H1 (cell line): ENCODE measurements at regions not wholly inside any gene's neighbourhood (a gene's known extent, or its start where the extent isn't known, plus 50 kb on each side); places are given as distances from the start of the nearest gene placed in this dataset.

Source experiments
- CTCF ChIA-PET: fragments of 300-600 bp; sonication (Branson Sonifier 250); formaldehyde crosslinking; loops from one replicate; lab custom pipeline; 2021; ENCODE audit not compliant: partially characterized antibody; lab: Charles Lee
- POLR2A ChIA-PET: fragments of 300-600 bp; sonication (Branson Sonifier 250); formaldehyde crosslinking; loops from one replicate; lab custom pipeline; 2021; ENCODE audit warnings: inconsistent platforms; ENCODE audit not compliant: partially characterized antibody; lab: Charles Lee
- DNase-seq, 2 experiments: peaks; one replicate each; pipeline versions ENCODE4 v3.0.0 to v3.0.0-alpha.2; 2010 to 2022; ENCODE audit warnings: low spot score in 2 of 2, low read depth in 1 of 2, mixed read lengths in 1 of 2
- FAIRE-seq: peaks from 2 replicates; lab custom pipeline; 2011; peaks lifted over from hg19 to GRCh38; lab: Jason Lieb, UNC
- H2AFZ ChIP-seq: 2 replicates; pipeline ENCODE4 v1.8.1; 2012; ENCODE audit warnings: low read length, inconsistent platforms
- H2AK5ac ChIP-seq: 2 replicates; pipeline ENCODE4 v1.6.1; 2013; ENCODE audit warnings: low read depth, low read length
- H2BK120ac ChIP-seq: replicated peaks from 2 replicates; pipeline ENCODE3; 2013; ENCODE audit warnings: low read depth, low read length, inconsistent platforms
- H2BK12ac ChIP-seq: 2 replicates; pipeline ENCODE4 v1.6.1; 2013; ENCODE audit warnings: low read depth, low read length
- H2BK15ac ChIP-seq: 2 replicates; pipeline ENCODE4 v1.6.1; 2013; ENCODE audit warnings: low read length
- H2BK20ac ChIP-seq: 2 replicates; pipeline ENCODE4 v1.6.1; 2013; ENCODE audit warnings: low read length
- H2BK5ac ChIP-seq: 2 replicates; pipeline ENCODE4 v1.6.1; 2013; ENCODE audit warnings: low read depth, low read length
- H3K14ac ChIP-seq: 2 replicates; pipeline ENCODE4 v1.6.1; 2013; ENCODE audit warnings: inconsistent platforms; ENCODE audit not compliant: insufficient read length
- H3K18ac ChIP-seq: 2 replicates; pipeline ENCODE4 v1.6.1; 2013; ENCODE audit warnings: low read length; ENCODE audit errors: extremely low read depth
- H3K23ac ChIP-seq: 2 replicates; pipeline ENCODE4 v1.6.1; 2013; ENCODE audit warnings: inconsistent platforms; ENCODE audit not compliant: insufficient read length
- H3K23me2 ChIP-seq: 2 replicates; pipeline ENCODE4 v1.6.1; 2013; ENCODE audit warnings: low read depth, low read length
- H3K27ac ChIP-seq: 2 replicates; pipeline ENCODE4 v1.6.1; 2011; ENCODE audit warnings: low read depth, low read length, inconsistent platforms
- H3K27me3 ChIP-seq, 4 experiments: replicated peaks in 1 of 4; 1 replicate in 1 of 4; 2 replicates in 3 of 4; pipeline versions ENCODE4 v1.6.1 to v1.8.1; 2011 to 2013; ENCODE audit warnings: low read length in 3 of 4, mild to moderate bottlenecking in 3 of 4, inconsistent platforms in 2 of 4, mixed read lengths in 2 of 4, moderate library complexity in 1 of 4; ENCODE audit not compliant: control insufficient read depth in 3 of 4, insufficient read depth in 3 of 4; ENCODE audit errors: extremely low read depth in 1 of 4
- H3K36me3 ChIP-seq, 4 experiments: 2 replicates each; pipeline versions ENCODE4 v1.6.1 to v1.8.1; 2011 to 2013; ENCODE audit warnings: mild to moderate bottlenecking in 4 of 4, low read length in 3 of 4, moderate library complexity in 2 of 4, control low read depth in 1 of 4, inconsistent platforms in 1 of 4; ENCODE audit not compliant: insufficient read depth in 4 of 4, control insufficient read depth in 2 of 4
- H3K4ac ChIP-seq: replicated peaks from 2 replicates; pipeline ENCODE3; 2013; ENCODE audit warnings: low read length, low read depth, mixed read lengths, inconsistent platforms; ENCODE audit not compliant: insufficient read length
- H3K4me1 ChIP-seq, 4 experiments: replicated peaks in 1 of 4; 1 replicate in 1 of 4; 2 replicates in 3 of 4; pipeline versions ENCODE4 v1.6.1 to v1.8.1; 2011 to 2013; ENCODE audit warnings: low read length in 3 of 4, inconsistent platforms in 2 of 4, mixed read lengths in 1 of 4; ENCODE audit not compliant: insufficient read depth in 4 of 4, control insufficient read depth in 3 of 4
- H3K4me2 ChIP-seq, 2 experiments: 2 replicates each; pipeline versions ENCODE4 v1.6.1 to v1.8.1; 2011 to 2013; ENCODE audit warnings: low read depth in 2 of 2, low read length in 2 of 2, control low read depth in 1 of 2, inconsistent platforms in 1 of 2, mild to moderate bottlenecking in 1 of 2; ENCODE audit not compliant: insufficient read depth in 1 of 2
- H3K4me3 ChIP-seq, 4 experiments: fragments of 200-600, 300-600 bp in 1 of 4; sonication (generic), shearing (Covaris generic), sonication (Bioruptor Twin) in 1 of 4; 2 replicates each; pipeline versions ENCODE4 v1.5.1 to v1.8.1; 2011 to 2016; ENCODE audit warnings: low read length in 4 of 4, low read depth in 3 of 4, control low read depth in 2 of 4, inconsistent platforms in 2 of 4, mild to moderate bottlenecking in 2 of 4, mixed read lengths in 1 of 4, moderate library complexity in 1 of 4; ENCODE audit not compliant: insufficient read depth in 2 of 4; ENCODE audit errors: extremely low read depth in 1 of 4
- H3K56ac ChIP-seq: replicated peaks from 2 replicates; pipeline ENCODE3; 2013; ENCODE audit warnings: low read depth, mild to moderate bottlenecking, mixed read lengths, low read length, inconsistent platforms; ENCODE audit not compliant: insufficient read length
- H3K79me1 ChIP-seq: 2 replicates; pipeline ENCODE4 v1.6.1; 2013; ENCODE audit warnings: low read depth, low read length, control low read depth
- H3K79me2 ChIP-seq, 2 experiments: 2 replicates each; pipeline versions ENCODE4 v1.6.1 to v1.8.1; 2012 to 2013; ENCODE audit warnings: low read length in 2 of 2, mild to moderate bottlenecking in 2 of 2, inconsistent platforms in 1 of 2; ENCODE audit not compliant: insufficient read depth in 2 of 2, control insufficient read depth in 1 of 2
- H3K9ac ChIP-seq, 4 experiments: replicated peaks in 1 of 4; 1 replicate in 1 of 4; 2 replicates in 3 of 4; pipeline versions ENCODE4 v1.6.1 to v1.8.1; 2011 to 2013; ENCODE audit warnings: low read depth in 3 of 4, low read length in 3 of 4, control low read depth in 2 of 4, mild to moderate bottlenecking in 2 of 4, moderate library complexity in 2 of 4, inconsistent platforms in 1 of 4; ENCODE audit errors: extremely low read depth in 1 of 4
- H3K9me3 ChIP-seq, 2 experiments: 2 replicates each; pipeline versions ENCODE4 v1.6.1 to v1.8.1; 2012 to 2013; ENCODE audit warnings: mild to moderate bottlenecking in 2 of 2, moderate library complexity in 2 of 2, control low read depth in 1 of 2, inconsistent platforms in 1 of 2, low read depth in 1 of 2, low read length in 1 of 2, mixed read lengths in 1 of 2; ENCODE audit not compliant: insufficient read depth in 2 of 2
- H4K20me1 ChIP-seq, 2 experiments: replicated peaks in 1 of 2; 2 replicates each; pipeline versions ENCODE3 to v1.8.1; 2011 to 2013; ENCODE audit warnings: inconsistent platforms in 2 of 2, low read length in 2 of 2, mild to moderate bottlenecking in 1 of 2; ENCODE audit not compliant: insufficient read depth in 2 of 2, control insufficient read depth in 1 of 2
- H4K5ac ChIP-seq: 2 replicates; pipeline ENCODE4 v1.6.1; 2013; ENCODE audit warnings: low read length, low read depth, mixed read lengths, inconsistent platforms; ENCODE audit not compliant: insufficient read length
- H4K8ac ChIP-seq: 2 replicates; pipeline ENCODE4 v1.8.0; 2013; ENCODE audit warnings: mild to moderate bottlenecking, moderate library complexity, low read length, inconsistent platforms; ENCODE audit not compliant: insufficient read depth; ENCODE audit errors: extremely low read depth
- H4K91ac ChIP-seq: replicated peaks from 2 replicates; pipeline ENCODE3; 2013; ENCODE audit warnings: low read length, mixed read lengths, inconsistent platforms; ENCODE audit not compliant: insufficient read length
- BCL11A ChIP-seq, 2 experiments: IDR thresholded peaks; one replicate each; pipeline ENCODE4 v1.6.1; 2011; ENCODE audit warnings: low read depth in 2 of 2, low read length in 2 of 2, mild to moderate bottlenecking in 2 of 2
- MAX ChIP-seq: IDR thresholded peaks from 2 replicates; pipeline ENCODE4 v1.6.1; 2012; ENCODE audit warnings: inconsistent platforms
- NANOG ChIP-seq: IDR thresholded peaks from 2 replicates; pipeline ENCODE4 v1.6.1; 2011; ENCODE audit warnings: low read length, low read depth, mild to moderate bottlenecking, inconsistent platforms; ENCODE audit not compliant: insufficient read depth, poor library complexity, severe bottlenecking
- RNF2 ChIP-seq: fragments of 200-900, 300-1000 bp; sonication (generic); IDR thresholded peaks from 2 replicates; pipeline ENCODE4 v1.7.1; 2016; ENCODE audit warnings: borderline replicate concordance, low read depth, mild to moderate bottlenecking, antibody characterized with exemption, low read length; ENCODE audit not compliant: poor library complexity, severe bottlenecking; ENCODE audit errors: missing control alignments
- SIN3A ChIP-seq, 2 experiments: IDR thresholded peaks in 1 of 2; conservative IDR thresholded peaks in 1 of 2; 2 replicates each; pipeline ENCODE4 v1.6.1; 2011 to 2012; ENCODE audit warnings: low read length in 2 of 2, improper control_type of control experiment in 1 of 2, low read depth in 1 of 2, mild to moderate bottlenecking in 1 of 2
- TAF1 ChIP-seq: IDR thresholded peaks from 2 replicates; pipeline ENCODE4 v1.6.1; 2011; ENCODE audit warnings: mild to moderate bottlenecking, low read depth, low read length
- WGBS, 2 experiments: shearing (Covaris generic) in 1 of 2; methylation state at CpG; one replicate each; pipeline versions ENCODE4 v1.1.6 to v1.1.7; 2013 to 2015; ENCODE audit warnings: low lambda C conversion rate in 2 of 2, mixed read lengths in 2 of 2, inconsistent platforms in 1 of 2, low coverage in 1 of 2, missing lambda C conversion rate in 1 of 2; ENCODE audit not compliant: insufficient replicate concordance in 2 of 2, insufficient coverage in 1 of 2, insufficient read length in 1 of 2; ENCODE audit errors: extremely low coverage in 1 of 2, missing lambda C conversion rate in 1 of 2; 5-methylcytosine and 5-hydroxymethylcytosine counted together

- Histone ChIP-seq H2AK5ac (no peak overlapping the region), H3K18ac (no peak overlapping the region), H3K14ac (no peak overlapping the region), H3K4me1 (no peaks in the 10 kb centered on the region), H2BK5ac (no peak overlapping the region), H3K79me2 (no peaks in the 10 kb centered on the region), H2AFZ (no peak overlapping the region), H3K79me1 (no peaks in the 10 kb centered on the region), H3K4me3 (no peak overlapping the region), H3K27me3 (no peaks in the 10 kb centered on the region), H3K4me2 (no peak overlapping the region), H2BK12ac (no peak overlapping the region), H4K91ac (no peak overlapping the region), H3K27ac (no peak overlapping the region), H3K9me3 (no peaks in the 10 kb centered on the region), H4K20me1 (no peaks in the 10 kb centered on the region), H2BK20ac (no peak overlapping the region), H3K56ac (no peak overlapping the region), H4K8ac (no peak overlapping the region), H2BK120ac (no peak overlapping the region), H3K23me2 (no peaks in the 10 kb centered on the region), H2BK15ac (no peak overlapping the region), H3K36me3 (no peaks in the 10 kb centered on the region), H3K23ac (no peak overlapping the region), H4K5ac (no peak overlapping the region), H3K9ac (no peak overlapping the region), H3K4ac (no peak overlapping the region)
- no peak for DNase-seq
- TF ChIP-seq MAX (no peak), BCL11A (IDR thresholded peaks at IDR 0.05; ENCODE audit: low read depth in 2 of 2, low read length in 2 of 2) (no peak), NANOG (no peak), SIN3A (conservative IDR thresholded peaks at IDR 0.05 in 1 of 2, IDR thresholded peaks at IDR 0.05 in 1 of 2; ENCODE audit: low read depth in 1 of 2, low read length in 2 of 2) (no peak), RNF2 (no peak), TAF1 (no peak)
- CTCF ChIA-PET: no interaction called here
- POLR2A ChIA-PET: no interaction called here
- no peak for FAIRE-seq
- whole genome bisulfite sequencing, 2 experiments: 91% methylated on average over 5 of the region's 5 CpGs; no CpG with 5 or more reads in 1 of the 2 experiments
Observed at GRCh38 chr11:91650802-91651201, 573.8 kb upstream of the FAT3 start.
